SK-N-SH treated with all-trans-retinoic acid at 6 μM for 48 hours (cell line): ENCODE measurements at regions not wholly inside any gene's neighbourhood (a gene's known extent, or its start where the extent isn't known, plus 50 kb on each side); places are given as distances from the start of the nearest gene placed in this dataset.

Experiments used
- ATAC-seq: fragments of 200-7000 bp; cut with Tn5 transposase; 3 replicates; pipeline ENCODE4 v1.9.1; 2020; ENCODE audit warnings: mild to moderate bottlenecking, moderate library complexity
- ARNTL ChIP-seq: fragments of 450-650 bp; formaldehyde crosslinking; IDR thresholded peaks from 2 replicates; pipeline ENCODE4 v1.5.0; 2020; ENCODE audit warnings: low read depth, mild to moderate bottlenecking, moderate library complexity, borderline replicate concordance
- CSDC2 ChIP-seq: fragments of 250-450 bp; sonication (Bioruptor Pico); IDR thresholded peaks from 2 replicates; pipeline ENCODE4 v1.5.0; 2020; ENCODE audit warnings: mild to moderate bottlenecking, moderate library complexity
- CSRNP3 ChIP-seq: fragments of 250-450 bp; sonication (Bioruptor Pico); IDR thresholded peaks from 2 replicates; pipeline ENCODE4 v1.5.1; 2021; ENCODE audit warnings: mild to moderate bottlenecking, moderate library complexity
- ESRRG ChIP-seq: fragments of 250-450 bp; sonication (Bioruptor Pico); IDR thresholded peaks from 2 replicates; pipeline ENCODE4 v1.6.1; 2021; ENCODE audit warnings: mild to moderate bottlenecking
- GLIS3 ChIP-seq: fragments of 250-450 bp; sonication (Bioruptor Pico); IDR thresholded peaks from 2 replicates; pipeline ENCODE4 v1.5.0; 2020; ENCODE audit warnings: mild to moderate bottlenecking, moderate library complexity
- ISL1 ChIP-seq: fragments of 250-450 bp; sonication (Bioruptor Pico); IDR thresholded peaks from 2 replicates; pipeline ENCODE4 v2.1.2; 2022; ENCODE audit warnings: mild to moderate bottlenecking, moderate library complexity
- OSR1 ChIP-seq: fragments of 250-450 bp; sonication (Bioruptor Pico); IDR thresholded peaks from 2 replicates; pipeline ENCODE4 v1.8.0; 2022; ENCODE audit warnings: moderate library complexity, mild to moderate bottlenecking, inconsistent platforms
- PATZ1 ChIP-seq: fragments of 250-450 bp; sonication (Bioruptor Pico); IDR thresholded peaks from 2 replicates; pipeline ENCODE4 v1.8.0; 2020; ENCODE audit warnings: mild to moderate bottlenecking, moderate library complexity, borderline replicate concordance
- PPARA ChIP-seq: fragments of 250-450 bp; sonication (Bioruptor Pico); IDR thresholded peaks from 2 replicates; pipeline ENCODE4 v1.5.0; 2020; ENCODE audit warnings: mild to moderate bottlenecking, borderline replicate concordance
- RARB ChIP-seq: fragments of 250-450 bp; sonication (Bioruptor Pico); IDR thresholded peaks from 2 replicates; pipeline ENCODE4 v1.8.0; 2021; ENCODE audit warnings: mild to moderate bottlenecking, moderate library complexity
- SNAI2 ChIP-seq: fragments of 250-450 bp; sonication (Bioruptor Pico); IDR thresholded peaks from 2 replicates; pipeline ENCODE4 v1.5.0; 2020; ENCODE audit warnings: mild to moderate bottlenecking, moderate library complexity
- TCF4 ChIP-seq: fragments of 250-450 bp; sonication (Bioruptor Pico); IDR thresholded peaks from 2 replicates; pipeline ENCODE4 v1.8.0; 2021; ENCODE audit warnings: mild to moderate bottlenecking, moderate library complexity, borderline replicate concordance
- TOX ChIP-seq: fragments of 250-450 bp; sonication (Bioruptor Pico); IDR thresholded peaks from 2 replicates; pipeline ENCODE4 v1.8.0; 2021; ENCODE audit warnings: mild to moderate bottlenecking, moderate library complexity, borderline replicate concordance
- TSHZ2 ChIP-seq: fragments of 250-450 bp; sonication (Bioruptor Pico); IDR thresholded peaks from 2 replicates; pipeline ENCODE4 v1.5.0; 2020; ENCODE audit warnings: mild to moderate bottlenecking, moderate library complexity
- ZC3H10 ChIP-seq: fragments of 250-450 bp; sonication (Bioruptor Pico); IDR thresholded peaks from 2 replicates; pipeline ENCODE4 v1.5.1; 2021; ENCODE audit warnings: mild to moderate bottlenecking, moderate library complexity
- ZFP3 ChIP-seq: fragments of 250-450 bp; sonication (Bioruptor Pico); IDR thresholded peaks from 2 replicates; pipeline ENCODE4 v1.5.0; 2020; ENCODE audit warnings: mild to moderate bottlenecking, moderate library complexity
- ZNF565 ChIP-seq: fragments of 450-650 bp; formaldehyde crosslinking; conservative IDR thresholded peaks from 2 replicates; pipeline ENCODE4 v1.5.0; 2020; ENCODE audit warnings: low read depth, mild to moderate bottlenecking, moderate library complexity
- ZNF70 ChIP-seq: fragments of 450-650 bp; formaldehyde crosslinking; IDR thresholded peaks from 2 replicates; pipeline ENCODE4 v1.5.0; 2020; ENCODE audit warnings: mild to moderate bottlenecking, moderate library complexity
- TF ChIP-seq, protein P1 (sequence below): fragments of 250-450 bp; sonication (Bioruptor Pico); IDR thresholded peaks from 2 replicates; pipeline ENCODE4 v1.5.1; 2020; ENCODE audit warnings: low read depth, mild to moderate bottlenecking, moderate library complexity
- TF ChIP-seq, protein P2 (sequence below): fragments of 250-450 bp; sonication (Bioruptor Pico); IDR thresholded peaks from 2 replicates; pipeline ENCODE4 v1.8.0; 2021; ENCODE audit warnings: low read depth, mild to moderate bottlenecking, moderate library complexity, borderline replicate concordance

- no peak for ATAC-seq
- TF ChIP-seq ESRRG (CRISPR knock-in tag) (no peak), OSR1 (no peak), GLIS3 (CRISPR knock-in tag) (no peak), TSHZ2 (CRISPR knock-in tag) (no peak), SNAI2 (CRISPR knock-in tag) (no peak), TCF4 (CRISPR knock-in tag) (no peak), ISL1 (CRISPR knock-in tag) (no peak), ZFP3 (CRISPR knock-in tag) (no peak), CSRNP3 (CRISPR knock-in tag) (no peak), ZNF565 (CRISPR knock-in tag) (no peak), PATZ1 (CRISPR knock-in tag) (no peak), ZC3H10 (CRISPR knock-in tag) (no peak), ARNTL (CRISPR knock-in tag) (no peak), PPARA (no peak), RARB (no peak), ZNF70 (no peak), TOX (CRISPR knock-in tag) (no peak)
These were observed 193.6 kb upstream of the SMC2 start for GRCh38 chr9:103900466-103900865.

DNA sequence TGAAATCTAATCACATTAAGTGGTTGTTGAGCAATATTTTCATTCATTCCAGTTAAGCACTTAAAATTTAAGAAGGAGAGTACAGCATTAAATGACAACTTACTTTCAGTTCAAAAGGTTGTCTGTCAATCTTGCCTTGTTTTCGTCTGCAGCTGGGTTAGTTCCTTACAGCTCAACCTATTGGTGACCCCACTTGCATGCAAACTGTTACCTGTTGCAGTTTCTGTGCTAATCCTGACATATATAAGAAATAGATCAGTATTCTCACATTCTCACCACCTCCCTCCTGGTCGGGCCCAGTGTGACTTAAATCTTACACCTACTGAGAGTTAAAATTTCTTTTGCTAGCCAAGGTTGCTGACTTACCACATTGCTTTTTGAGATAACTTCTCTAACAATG lies 191.8 kb upstream of the SMC2 start:
- TF ChIP-seq CSDC2 (CRISPR knock-in tag) (no peak), GLIS3 (CRISPR knock-in tag) (no peak), ESRRG (CRISPR knock-in tag) (no peak), CSRNP3 (CRISPR knock-in tag) (no peak), PATZ1 (CRISPR knock-in tag) (no peak), PPARA (no peak), ARNTL (CRISPR knock-in tag) (no peak)
- TF ChIP-seq, protein P1, sequence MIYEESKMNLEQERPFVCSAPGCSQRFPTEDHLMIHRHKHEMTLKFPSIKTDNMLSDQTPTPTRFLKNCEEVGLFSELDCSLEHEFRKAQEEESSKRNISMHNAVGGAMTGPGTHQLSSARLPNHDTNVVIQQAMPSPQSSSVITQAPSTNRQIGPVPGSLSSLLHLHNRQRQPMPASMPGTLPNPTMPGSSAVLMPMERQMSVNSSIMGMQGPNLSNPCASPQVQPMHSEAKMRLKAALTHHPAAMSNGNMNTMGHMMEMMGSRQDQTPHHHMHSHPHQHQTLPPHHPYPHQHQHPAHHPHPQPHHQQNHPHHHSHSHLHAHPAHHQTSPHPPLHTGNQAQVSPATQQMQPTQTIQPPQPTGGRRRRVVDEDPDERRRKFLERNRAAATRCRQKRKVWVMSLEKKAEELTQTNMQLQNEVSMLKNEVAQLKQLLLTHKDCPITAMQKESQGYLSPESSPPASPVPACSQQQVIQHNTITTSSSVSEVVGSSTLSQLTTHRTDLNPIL (CRISPR knock-in tag) = no peak
- ATAC-seq = no peak

- TF ChIP-seq PATZ1 (CRISPR knock-in tag) (no peak), RARB (no peak), ZFP3 (CRISPR knock-in tag) (no peak), ZNF70 (no peak), PPARA (no peak), ZC3H10 (CRISPR knock-in tag) (no peak)
- TF ChIP-seq, protein P2, sequence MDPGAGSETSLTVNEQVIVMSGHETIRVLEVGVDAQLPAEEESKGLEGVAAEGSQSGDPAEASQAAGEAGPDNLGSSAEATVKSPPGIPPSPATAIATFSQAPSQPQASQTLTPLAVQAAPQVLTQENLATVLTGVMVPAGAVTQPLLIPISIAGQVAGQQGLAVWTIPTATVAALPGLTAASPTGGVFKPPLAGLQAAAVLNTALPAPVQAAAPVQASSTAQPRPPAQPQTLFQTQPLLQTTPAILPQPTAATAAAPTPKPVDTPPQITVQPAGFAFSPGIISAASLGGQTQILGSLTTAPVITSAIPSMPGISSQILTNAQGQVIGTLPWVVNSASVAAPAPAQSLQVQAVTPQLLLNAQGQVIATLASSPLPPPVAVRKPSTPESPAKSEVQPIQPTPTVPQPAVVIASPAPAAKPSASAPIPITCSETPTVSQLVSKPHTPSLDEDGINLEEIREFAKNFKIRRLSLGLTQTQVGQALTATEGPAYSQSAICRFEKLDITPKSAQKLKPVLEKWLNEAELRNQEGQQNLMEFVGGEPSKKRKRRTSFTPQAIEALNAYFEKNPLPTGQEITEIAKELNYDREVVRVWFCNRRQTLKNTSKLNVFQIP (CRISPR knock-in tag) = no peak
- TF ChIP-seq, all 23 proteins: peak for 0
- ATAC-seq = no peak
These were observed 189.9 kb upstream of the SMC2 start for GRCh38 chr9:103904242-103904641.
